Gastroesophageal sphincter (tissue), 4 donors: ENCODE measurements at regions not wholly inside any gene's neighbourhood (a gene's known extent, or its start where the extent isn't known, plus 50 kb on each side); places are given as distances from the start of the nearest gene placed in this dataset.

Experiments
- ATAC-seq: fragments of 150-250 bp; one replicate; pipeline ENCODE4 v1.9.1; 2016; ENCODE audit warnings: mild to moderate bottlenecking, moderate library complexity
- H3K27ac ChIP-seq, 4 donors: fragments of 200-600 bp; sonication (generic) in 3 of 4; 1 replicate in 3 of 4; 2 replicates in 1 of 4; pipeline ENCODE4 v1.5.1; 2016 to 2019
- H3K27me3 ChIP-seq: fragments of 200-600 bp; sonication (generic); one replicate; pipeline ENCODE4 v1.5.1; 2019
- H3K36me3 ChIP-seq, 2 donors: fragments of 200-600 bp; sonication (generic); one replicate each; pipeline ENCODE4 v1.5.1; 2019; ENCODE audit warnings: control low read depth in 1 of 2
- H3K4me1 ChIP-seq, 3 donors: fragments of 200-600 bp; sonication (generic); 1 replicate in 2 of 3; 2 replicates in 1 of 3; pipeline ENCODE4 v1.5.1; 2016 to 2019; ENCODE audit warnings: control low read depth in 2 of 3
- H3K4me3 ChIP-seq, 2 donors: fragments of 200-600 bp; sonication (generic); one replicate each; pipeline ENCODE4 v1.5.1; 2019; ENCODE audit warnings: mild to moderate bottlenecking in 1 of 2, moderate library complexity in 1 of 2
- H3K9me3 ChIP-seq, 3 donors: fragments of 200-600 bp; sonication (generic); one replicate each; pipeline ENCODE4 v1.5.1; 2017 to 2019; ENCODE audit warnings: control low read depth in 2 of 3
- CTCF ChIP-seq, 4 experiments: fragments of 200-600 bp in 2 of 4; fragments of 450-650 bp in 2 of 4; sonication (generic) in 1 of 4; IDR thresholded peaks; one replicate each; pipeline ENCODE4 v1.5.1; 2017 to 2019; ENCODE audit warnings: antibody characterized with exemption in 4 of 4, mild to moderate bottlenecking in 2 of 4, moderate library complexity in 2 of 4
- EP300 ChIP-seq: sonication (generic); formaldehyde crosslinking; IDR thresholded peaks from one replicate; pipeline ENCODE4 v1.6.1; 2017; ENCODE audit warnings: antibody characterized with exemption, mild to moderate bottlenecking
- POLR2A ChIP-seq, 2 donors: fragments of 450-650 bp; IDR thresholded peaks; one replicate each; pipeline ENCODE4 v1.6.1; 2017; ENCODE audit warnings: antibody characterized with exemption in 2 of 2, mild to moderate bottlenecking in 2 of 2, moderate library complexity in 1 of 2
- POLR2AphosphoS5 ChIP-seq: sonication (generic); formaldehyde crosslinking; IDR thresholded peaks from one replicate; pipeline ENCODE4 v1.6.1; 2017; ENCODE audit warnings: antibody characterized with exemption
- whole genome bisulfite sequencing, 2 donors: methylation state at CpG; one replicate each; pipeline ENCODE4 v1.1.5; 2018; ENCODE audit warnings: low coverage in 1 of 2; 5-methylcytosine and 5-hydroxymethylcytosine counted together

GRCh38 chr12:108065069-108065468, 64.0 kb upstream of the WSCD2 start:
- no peaks in the 10 kb centered on the region for H3K36me3 ChIP-seq
- peaks cover 7% of the 10 kb centered on the region for H3K27me3 ChIP-seq
- H3K27ac ChIP-seq: no peak overlapping the region
- no peak for ATAC-seq
- H3K4me3 ChIP-seq: no peak overlapping the region
- TF ChIP-seq CTCF (IDR thresholded peaks at IDR 0.05): no peak
- TF ChIP-seq POLR2A (IDR thresholded peaks at IDR 0.05): no peak
- no peak for TF ChIP-seq EP300
- no peak for TF ChIP-seq POLR2AphosphoS5
- no peaks in the 10 kb centered on the region for H3K4me1 ChIP-seq
- 56 to 64% methylated on average over 7 of the region's 7 CpGs for WGBS, 2 donors
- no peaks in the 10 kb centered on the region for H3K9me3 ChIP-seq

- Histone ChIP-seq H3K4me1 (no peaks in the 10 kb centered on the region), H3K27ac (no peak overlapping the region), H3K36me3 (no peaks in the 10 kb centered on the region), H3K4me3 (no peak overlapping the region), H3K27me3 (peaks cover 12% of the 10 kb centered on the region), H3K9me3 (no peaks in the 10 kb centered on the region)
- 60 to 69% methylated on average over 7 to 9 of the region's 9 CpGs for WGBS, 2 donors
- no peak for ATAC-seq
- TF ChIP-seq POLR2AphosphoS5 (no peak), POLR2A (IDR thresholded peaks at IDR 0.05) (no peak), EP300 (no peak), CTCF (IDR thresholded peaks at IDR 0.05) (no peak)
Measured at GRCh38 chr12:108066583-108067577, 62.2 kb upstream of the WSCD2 start.

- Histone ChIP-seq H3K27me3 (peaks cover 12% of the 10 kb centered on the region), H3K36me3 (no peaks in the 10 kb centered on the region), H3K9me3 (no peaks in the 10 kb centered on the region), H3K27ac (no peak overlapping the region), H3K4me3 (no peak overlapping the region), H3K4me1 (no peaks in the 10 kb centered on the region)
- TF ChIP-seq CTCF (IDR thresholded peaks at IDR 0.05): no peak
- WGBS, 2 donors: 60 to 61% methylated on average over 2 to 5 of the region's 5 CpGs
- ATAC-seq: no peak
Measured at GRCh38 chr12:108069651-108070165, 59.4 kb upstream of the WSCD2 start.

GRCh38 chr12:108075561-108075960, 53.5 kb upstream of the WSCD2 start:
- TF ChIP-seq POLR2A (IDR thresholded peaks at IDR 0.05) (no peak), EP300 (no peak), POLR2AphosphoS5 (no peak), CTCF (IDR thresholded peaks at IDR 0.05) (no peak)
- 42 to 62% methylated on average over 2 to 3 of the region's 3 CpGs for WGBS, 2 donors
- Histone ChIP-seq H3K9me3 (no peaks in the 10 kb centered on the region), H3K27ac (no peak overlapping the region), H3K4me1 (no peaks in the 10 kb centered on the region), H3K4me3 (no peak overlapping the region), H3K36me3 (no peaks in the 10 kb centered on the region), H3K27me3 (peaks cover 25% of the 10 kb centered on the region)
- ATAC-seq: no peak

- Histone ChIP-seq H3K27me3 (peaks cover 20% of the 10 kb centered on the region), H3K4me3 (no peak overlapping the region), H3K9me3 (no peaks in the 10 kb centered on the region), H3K36me3 (no peaks in the 10 kb centered on the region), H3K4me1 (no peaks in the 10 kb centered on the region), H3K27ac (no peak overlapping the region)
- ATAC-seq: no peak
- TF ChIP-seq EP300 (no peak), CTCF (IDR thresholded peaks at IDR 0.05) (no peak), POLR2AphosphoS5 (no peak), POLR2A (IDR thresholded peaks at IDR 0.05) (no peak)
- 69 to 82% methylated on average over 3 to 4 of the region's 5 CpGs for WGBS, 2 donors
Measured at GRCh38 chr12:108076556-108076955, 52.5 kb upstream of the WSCD2 start.
